B cell (primary cell): ENCODE measurements at regions not wholly inside any gene's neighbourhood (a gene's known extent, or its start where the extent isn't known, plus 50 kb on each side); places are given as distances from the start of the nearest gene placed in this dataset.

ENCODE experiments used
- EZH2 ChIP-seq: IDR thresholded peaks from 2 replicates; pipeline ENCODE4 v1.6.1; 2012; ENCODE audit warnings: borderline replicate concordance, low read depth, mild to moderate bottlenecking, moderate library complexity, low read length; ENCODE audit not compliant: insufficient read depth, poor library complexity, severe bottlenecking
- TF ChIP-seq, protein P1 (sequence below): fragments of 200-600 bp; IDR thresholded peaks from one replicate; pipeline ENCODE4 v1.8.0; 2022; ENCODE audit warnings: antibody characterized with exemption, mild to moderate bottlenecking

DNA sequence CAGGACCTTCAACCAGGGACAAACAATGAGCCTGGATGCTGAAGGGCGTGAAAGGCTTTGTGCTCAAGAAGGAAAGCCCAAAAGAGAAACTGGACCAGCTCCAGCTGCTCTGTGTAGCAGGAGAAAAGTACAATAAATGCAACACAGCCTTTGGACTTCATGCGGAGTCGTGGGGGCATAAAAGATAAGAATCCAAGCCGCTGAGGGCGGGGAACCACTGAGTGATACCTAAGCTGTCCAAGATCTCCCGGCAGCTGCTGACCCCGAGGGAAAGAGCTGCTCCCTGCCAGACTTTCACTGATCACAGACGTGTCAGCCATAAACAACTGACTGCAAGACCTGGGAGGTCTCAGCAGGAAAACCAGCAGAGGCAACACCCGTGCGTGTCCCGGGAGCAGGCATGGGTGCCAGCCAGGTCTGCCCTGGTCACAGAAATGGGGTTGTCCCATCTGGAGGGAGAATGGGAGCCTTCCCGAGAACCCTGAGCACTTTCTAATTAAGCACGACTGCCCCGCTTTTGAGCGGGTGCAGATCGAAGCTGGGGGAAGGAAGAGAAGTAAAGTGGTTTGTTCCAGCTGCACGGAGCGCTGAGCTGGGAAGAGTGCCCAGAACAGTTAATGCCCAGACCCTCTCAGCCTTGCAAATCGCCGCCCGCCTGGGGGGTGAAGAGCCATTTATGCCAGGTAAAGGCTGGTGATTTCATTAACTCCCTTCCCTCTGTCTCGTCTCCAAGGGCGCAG, 68.3 kb upstream of the TARDBP start:
- TF ChIP-seq, protein P1, sequence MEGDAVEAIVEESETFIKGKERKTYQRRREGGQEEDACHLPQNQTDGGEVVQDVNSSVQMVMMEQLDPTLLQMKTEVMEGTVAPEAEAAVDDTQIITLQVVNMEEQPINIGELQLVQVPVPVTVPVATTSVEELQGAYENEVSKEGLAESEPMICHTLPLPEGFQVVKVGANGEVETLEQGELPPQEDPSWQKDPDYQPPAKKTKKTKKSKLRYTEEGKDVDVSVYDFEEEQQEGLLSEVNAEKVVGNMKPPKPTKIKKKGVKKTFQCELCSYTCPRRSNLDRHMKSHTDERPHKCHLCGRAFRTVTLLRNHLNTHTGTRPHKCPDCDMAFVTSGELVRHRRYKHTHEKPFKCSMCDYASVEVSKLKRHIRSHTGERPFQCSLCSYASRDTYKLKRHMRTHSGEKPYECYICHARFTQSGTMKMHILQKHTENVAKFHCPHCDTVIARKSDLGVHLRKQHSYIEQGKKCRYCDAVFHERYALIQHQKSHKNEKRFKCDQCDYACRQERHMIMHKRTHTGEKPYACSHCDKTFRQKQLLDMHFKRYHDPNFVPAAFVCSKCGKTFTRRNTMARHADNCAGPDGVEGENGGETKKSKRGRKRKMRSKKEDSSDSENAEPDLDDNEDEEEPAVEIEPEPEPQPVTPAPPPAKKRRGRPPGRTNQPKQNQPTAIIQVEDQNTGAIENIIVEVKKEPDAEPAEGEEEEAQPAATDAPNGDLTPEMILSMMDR, result no peak
- TF ChIP-seq EZH2, result no peak
